COLO668 (cell line): ENCODE measurements at regions not wholly inside any gene's neighbourhood (a gene's known extent, or its start where the extent isn't known, plus 50 kb on each side); places are given as distances from the start of the nearest gene placed in this dataset.

Experiments used
- DNase-seq: peaks from one replicate; lab custom pipeline; 2025; ENCODE audit not compliant: unreplicated experiment; lab: John Stamatoyannopoulos, UW

DNA sequence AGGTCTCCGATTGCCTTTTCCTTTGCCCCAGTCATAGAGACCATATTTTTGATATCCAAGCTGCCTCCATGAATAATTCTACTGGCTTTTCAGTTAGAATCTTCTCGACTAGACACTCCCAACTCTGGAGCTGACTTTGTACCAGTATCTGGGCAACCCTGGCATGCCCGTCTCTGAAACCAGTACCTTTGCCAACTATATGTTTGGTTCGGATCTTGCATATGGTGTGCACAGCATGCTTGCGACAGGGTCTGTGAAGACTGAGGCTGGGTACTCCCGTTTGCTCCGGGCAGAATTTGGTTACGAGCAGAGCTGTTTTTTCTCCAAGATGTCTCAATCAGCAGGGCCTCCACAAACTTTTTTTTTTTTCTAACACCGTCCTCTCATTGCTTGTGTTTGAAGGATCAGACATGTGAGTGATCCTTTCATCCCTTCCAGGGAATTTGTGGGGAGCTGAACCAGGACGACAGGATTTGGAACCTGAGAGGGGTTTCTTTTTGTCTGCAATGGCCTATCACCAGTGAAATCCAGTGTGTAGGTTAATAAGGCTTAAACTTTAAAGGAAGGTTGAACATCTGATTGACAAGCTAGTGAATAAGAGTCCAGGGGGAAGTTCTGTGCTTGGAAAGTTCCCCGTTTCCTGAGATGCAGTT, 322.3 kb downstream of the MYCN start:
- no peak for DNase-seq

DNA sequence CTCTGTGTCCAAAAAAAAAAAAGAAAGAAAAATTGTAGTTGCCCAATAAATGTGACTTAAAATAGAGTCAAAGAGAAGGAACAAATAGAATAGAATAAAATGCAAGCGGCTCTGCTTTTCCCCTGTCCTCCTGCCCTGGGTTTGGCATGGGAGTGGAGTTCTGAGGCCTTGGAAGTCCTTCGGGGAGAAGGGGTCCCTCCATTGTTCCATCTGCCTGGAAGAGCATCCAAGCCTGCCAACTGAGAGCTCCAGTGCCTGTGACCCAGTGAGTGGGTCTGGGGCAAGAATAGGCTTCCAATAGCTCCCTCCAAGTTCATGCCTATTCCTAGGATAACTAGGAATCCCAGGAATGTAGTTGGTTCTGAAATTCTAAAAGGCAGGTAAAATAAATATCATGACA, 321.4 kb downstream of the MYCN start:
- DNase-seq: no peak

DNA sequence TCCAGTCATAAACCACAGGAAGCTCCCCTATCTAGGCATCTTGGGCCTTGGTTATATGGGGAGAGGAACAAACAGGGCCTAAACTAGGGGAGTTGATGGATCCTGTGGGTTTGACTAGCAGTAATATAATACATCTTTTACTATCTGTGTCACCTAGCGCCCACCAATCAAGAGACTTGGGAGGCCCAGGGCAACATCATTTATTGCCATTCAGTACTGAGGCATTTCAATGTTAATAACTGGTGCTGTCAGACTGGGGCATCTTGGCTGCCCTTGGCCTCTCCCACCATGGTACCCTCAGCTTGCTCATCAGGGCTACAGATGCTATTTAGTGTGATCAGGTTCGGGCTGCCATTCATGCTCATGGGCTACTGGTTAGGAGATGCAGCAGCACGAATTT, 320.7 kb downstream of the MYCN start:
- no peak for DNase-seq

DNA sequence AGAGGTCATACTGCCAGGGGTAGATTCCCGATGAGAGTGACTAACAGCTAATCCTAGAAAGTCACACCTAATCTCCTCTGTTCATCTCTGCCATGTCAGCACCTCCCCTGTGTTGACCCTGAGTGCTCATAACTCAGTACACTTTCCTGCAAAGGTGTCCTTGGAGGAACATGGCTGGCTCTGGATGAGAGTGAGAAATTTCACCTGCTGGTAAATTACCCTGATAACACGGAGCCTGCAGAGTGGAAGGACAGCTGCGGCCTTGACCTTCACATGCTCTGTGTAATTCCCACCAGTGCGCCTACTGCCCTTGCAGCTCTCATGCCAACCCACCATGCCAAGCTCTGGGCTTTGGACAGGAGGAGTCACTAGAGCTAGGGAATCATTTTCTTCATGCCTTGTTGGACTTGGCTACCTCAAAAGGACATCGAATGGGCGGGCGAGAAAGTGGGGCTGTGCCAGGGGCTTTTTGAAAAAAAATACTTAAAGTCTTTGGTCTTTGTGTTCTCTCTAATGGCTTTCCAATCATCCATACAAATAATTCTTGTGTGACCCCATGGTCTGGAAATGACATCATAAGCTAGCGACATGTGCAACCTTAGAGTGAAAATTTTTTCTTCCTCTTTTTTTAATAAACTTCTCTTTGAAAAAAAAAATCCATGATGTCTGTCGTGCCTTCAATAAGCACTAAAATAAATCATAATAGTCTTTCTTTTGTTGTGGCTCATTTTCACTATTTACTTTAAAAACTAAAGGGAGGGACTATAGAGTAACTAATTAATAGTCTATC, 319.9 kb downstream of the MYCN start:
- DNase-seq: no peak

DNA sequence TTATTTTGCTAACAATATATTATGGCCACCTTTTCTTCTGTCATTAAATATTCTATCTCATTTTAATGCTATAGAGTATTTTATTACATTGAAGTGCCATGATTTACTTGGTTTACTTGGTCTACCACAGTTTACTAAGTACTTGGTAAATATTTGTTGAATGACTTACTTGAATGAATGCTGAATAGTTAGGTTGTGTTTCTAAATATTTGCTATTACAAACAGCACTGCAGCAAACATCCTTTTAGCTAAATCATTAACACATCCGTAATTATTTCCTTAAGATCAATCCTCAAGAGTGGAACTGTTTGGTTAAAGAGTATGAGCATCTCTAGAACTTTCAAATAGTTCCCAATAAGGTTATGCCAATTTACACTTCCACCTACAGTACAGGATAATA, 318.7 kb downstream of the MYCN start:
- DNase-seq: no peak

DNA sequence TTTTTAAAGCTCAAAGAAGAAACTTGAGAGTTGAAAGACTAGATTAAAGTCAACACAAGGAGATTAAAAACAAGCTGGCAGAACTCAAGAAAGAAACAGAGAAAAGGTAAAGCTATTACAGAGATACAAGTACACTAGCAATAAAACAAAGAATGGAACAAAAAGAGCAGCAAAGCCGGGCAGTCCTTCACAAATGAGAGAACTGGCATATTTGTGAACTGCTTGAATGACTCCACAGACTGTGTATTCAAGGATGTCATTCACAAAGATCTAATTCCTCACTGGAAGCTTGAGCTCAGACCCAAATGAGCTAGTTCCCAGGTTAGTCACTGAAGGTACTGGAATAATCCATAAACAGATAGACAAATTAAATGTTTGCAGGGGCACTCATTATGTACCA, 318.0 kb downstream of the MYCN start:
- DNase-seq: no peak

DNA sequence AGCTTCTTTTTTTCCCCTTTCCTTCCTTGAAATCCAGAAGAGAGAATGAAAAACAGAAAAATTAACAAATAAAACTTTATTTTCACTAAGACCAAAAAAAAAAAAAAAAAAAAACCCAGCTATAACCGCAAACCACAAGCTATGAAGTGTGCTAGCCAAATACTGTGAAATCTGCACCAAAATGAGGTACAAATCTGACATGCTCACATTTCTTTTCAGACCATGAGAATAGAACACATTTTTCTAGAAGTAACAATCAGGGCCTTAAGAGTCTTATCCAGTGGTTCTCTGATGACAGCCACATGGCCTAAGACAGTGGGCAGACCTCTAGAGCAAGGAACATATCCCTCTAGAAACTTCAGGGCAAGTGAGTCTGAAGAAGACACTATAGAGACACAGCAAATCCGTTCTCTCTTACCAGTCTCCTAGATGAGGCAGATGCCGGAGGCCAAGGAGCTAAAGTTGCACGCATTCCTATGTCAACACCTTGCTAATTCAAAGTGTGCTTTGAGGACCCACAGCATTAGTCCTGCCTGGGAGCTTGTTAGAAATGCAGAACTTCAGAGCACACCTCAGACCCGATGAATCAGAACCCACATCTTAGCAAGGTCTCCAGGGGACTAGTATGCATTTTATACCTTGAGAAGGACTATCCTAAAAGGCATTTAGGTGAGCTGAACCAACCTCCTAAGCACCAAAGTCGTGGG, 317.1 kb downstream of the MYCN start:
- DNase-seq: no peak

DNA sequence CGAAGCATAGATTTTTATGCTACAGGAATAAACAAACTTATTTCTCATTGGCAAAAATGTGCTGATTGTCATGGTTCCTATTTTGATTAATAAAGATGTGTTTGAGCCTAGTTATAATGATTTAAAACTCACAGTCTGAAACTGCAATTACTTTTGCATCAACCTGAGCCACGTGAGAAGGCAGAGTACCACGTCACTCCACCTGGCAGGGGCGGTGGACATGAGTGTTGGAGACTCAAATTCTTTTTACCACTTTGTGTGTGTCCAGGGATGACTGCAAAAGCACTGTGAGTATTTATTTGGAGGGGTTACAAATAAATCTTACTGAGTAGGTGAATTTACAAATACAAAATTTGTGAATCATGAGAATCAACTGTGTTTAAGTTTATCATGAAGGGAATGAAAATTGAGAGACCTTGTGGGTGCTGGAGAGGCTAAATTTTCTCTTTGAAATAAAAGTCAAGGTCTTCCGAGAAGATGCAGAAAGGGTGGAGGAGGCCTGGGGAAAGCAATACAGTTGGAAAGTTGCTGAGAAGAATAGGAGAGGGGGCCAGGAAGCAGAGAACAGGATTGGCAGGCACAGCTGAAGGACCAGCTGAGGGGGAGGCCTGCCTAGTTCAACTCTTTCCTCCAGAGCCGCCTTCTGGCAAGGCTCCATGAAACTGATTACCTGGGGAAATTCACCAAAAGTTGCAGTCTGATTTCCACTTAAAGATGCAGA, 316.4 kb downstream of the MYCN start:
- no peak for DNase-seq

DNA sequence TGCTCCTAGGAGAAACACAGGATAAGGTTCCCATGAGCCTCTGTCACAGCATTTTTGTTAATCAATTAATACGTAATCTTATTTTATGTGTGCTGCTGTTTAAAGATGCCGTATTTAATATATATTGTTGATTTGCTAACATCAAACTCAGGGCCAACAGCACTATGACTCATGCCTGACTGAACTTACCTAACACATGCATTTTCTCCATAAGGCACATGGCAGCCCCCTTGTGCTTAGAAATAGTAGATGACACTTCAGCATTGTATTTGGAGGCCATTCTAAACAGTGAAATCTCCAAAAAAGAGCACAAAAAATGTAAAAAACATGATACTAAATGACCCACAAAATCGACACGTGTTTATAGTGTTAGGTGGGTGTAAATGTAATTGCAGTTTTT, 314.8 kb downstream of the MYCN start:
- DNase-seq: no peak

DNA sequence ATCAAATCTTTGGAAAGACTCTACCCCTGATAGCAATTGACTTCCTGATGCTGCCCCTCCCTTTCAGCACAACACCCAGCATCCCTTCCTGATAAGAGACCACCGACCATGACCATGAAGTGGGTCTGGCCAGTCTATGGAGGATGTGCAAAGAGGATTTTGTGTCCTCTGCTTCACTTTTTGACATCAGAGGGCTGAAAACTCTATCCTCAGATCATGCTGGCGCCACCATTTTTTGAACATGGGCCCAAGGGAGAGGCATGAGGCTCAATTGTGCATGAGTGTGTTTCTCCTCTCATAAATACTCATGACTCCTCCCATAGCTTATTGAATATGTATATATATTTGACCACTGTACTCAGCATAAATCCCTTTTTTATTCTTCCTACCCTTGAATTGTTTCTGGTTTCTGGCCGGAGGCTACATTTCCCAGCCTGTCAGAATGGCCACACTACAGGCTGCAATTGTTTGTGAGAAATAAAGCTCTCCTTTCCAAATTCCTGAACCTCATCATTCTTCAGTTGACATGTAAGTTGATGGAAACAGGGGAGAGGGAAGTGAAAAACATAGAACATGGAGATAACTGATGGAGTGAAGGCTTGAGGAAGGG, 314.1 kb downstream of the MYCN start:
- DNase-seq: no peak

DNA sequence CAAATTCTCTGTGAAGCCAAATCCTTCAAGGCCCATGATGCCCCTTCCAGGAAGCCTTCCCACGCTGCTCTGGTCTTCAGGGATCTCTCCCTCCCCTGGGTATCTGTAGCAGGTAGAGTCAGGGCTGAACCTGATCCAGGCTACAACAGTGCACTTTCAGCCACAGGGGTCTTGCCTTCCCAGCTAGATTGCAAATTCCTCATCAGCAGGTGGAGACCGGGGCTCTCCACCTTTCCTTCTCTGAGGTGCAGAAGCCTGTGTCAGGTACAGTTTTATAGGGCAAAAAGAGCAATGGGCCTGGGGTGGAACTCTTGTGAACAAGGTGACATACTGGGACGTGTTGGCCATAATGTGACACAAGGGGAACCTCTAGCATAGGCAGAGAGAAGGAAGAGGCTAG, 312.9 kb downstream of the MYCN start:
- no peak for DNase-seq

DNA sequence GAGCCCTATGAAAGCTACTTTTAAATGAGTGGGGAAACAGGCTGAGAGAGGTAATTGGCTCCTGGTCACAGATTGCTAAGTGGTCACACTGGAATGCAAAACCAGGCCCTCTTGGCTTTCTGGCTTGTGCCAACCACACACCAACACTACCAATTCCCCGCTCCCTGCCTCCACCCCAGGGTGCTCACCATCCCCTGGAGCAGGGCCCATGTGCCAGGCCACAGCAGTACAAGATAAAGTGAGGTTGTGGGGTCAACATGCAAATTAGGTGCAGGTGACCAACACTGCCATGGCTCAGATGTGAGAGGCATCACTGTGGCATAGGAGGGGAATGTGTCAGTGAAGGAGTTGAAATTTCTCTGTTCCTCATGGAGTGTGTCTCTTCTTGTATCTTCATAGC, 312.5 kb downstream of the MYCN start:
- no peak for DNase-seq

DNA sequence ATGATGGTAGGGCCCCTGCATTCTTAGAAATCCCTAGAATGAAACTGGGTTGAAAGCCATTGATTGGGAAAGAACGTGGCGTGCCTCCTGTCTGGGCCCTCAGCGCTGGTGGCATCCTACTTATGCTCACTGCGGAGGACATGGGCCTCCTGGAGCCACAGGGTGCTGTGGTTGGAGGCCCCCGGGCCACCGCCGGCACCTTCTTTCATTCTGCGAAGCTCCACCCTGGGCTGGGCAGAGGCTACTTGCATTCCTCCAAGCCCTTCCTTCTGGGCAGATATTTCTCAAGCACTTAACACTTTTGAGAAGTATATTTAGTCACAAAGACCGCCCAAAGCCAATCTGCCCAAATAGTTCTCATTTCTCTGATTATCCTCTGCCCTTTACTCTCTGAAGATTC, 311.9 kb downstream of the MYCN start:
- no peak for DNase-seq

DNA sequence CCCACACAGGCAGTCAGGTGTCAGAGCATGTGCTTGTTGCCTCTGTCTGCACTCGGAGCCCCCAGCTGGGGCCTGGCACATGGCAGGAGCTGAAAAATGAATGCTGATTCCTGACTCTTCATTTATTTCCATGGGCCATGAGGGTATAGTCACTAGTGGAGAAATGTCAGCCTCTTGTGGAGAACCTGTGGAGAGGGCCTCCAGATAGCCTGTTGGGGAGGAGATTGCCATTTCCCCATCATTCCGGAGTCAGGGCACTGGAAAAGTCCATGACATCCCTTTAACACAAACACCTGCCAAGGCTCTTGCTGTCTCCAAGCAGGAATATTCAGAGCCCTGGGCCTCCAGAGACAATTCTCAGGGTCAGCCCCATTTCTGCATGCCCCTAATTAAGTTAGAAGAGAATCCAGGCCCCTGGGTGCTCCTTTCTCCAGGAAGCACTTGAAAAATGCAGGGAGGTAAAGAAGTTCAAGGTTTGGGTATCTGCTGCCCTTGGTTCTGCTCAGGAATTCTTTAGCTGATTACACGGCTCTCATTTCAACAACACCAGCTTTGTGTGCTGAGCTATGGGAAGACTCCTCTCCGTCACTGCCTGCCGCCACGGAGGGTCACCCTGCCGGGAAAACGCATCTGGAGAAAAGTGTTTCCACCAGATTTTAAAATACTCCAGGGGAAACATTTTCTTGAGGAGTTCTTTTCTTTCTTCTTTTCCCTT, 311.3 kb downstream of the MYCN start:
- DNase-seq: no peak

DNA sequence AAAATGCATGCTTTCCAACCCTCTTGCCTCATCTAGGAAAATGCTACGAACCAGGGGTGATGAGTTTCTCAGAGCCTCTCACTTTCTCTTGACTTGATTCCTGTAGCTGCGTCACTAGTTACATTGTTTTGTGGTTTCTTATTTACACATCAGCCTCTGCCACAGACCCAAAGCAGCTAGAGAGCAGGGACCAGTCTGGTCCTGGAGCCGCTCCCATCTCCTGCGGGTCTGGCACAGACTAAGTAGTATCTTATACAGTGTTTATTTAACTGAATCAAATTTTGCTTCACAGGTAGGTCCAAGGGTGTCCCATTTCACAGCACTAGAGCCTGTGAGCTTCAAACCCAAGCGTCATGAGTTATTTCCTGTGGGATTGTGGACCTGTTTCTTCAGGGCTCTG, 310.5 kb downstream of the MYCN start:
- DNase-seq: no peak

DNA sequence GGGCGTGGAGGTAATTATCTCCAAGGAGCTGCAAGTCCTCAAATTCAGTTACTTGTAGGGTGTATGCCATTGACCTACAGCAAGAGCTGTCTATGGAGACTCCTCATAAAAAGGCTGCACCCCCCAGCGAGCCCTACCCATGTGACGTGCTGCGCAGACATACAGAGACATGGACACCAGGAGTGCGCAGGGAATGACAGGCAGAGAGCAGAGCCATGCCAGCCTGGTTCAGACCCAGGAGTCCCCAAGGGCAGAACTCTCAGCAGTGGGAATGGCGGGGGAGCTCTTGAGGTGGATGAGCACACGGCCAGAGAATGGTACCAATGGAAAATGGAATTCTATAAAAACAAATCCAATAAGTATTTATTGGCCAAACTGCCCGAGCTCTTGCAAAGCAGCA, 310.1 kb downstream of the MYCN start:
- DNase-seq: no peak

DNA sequence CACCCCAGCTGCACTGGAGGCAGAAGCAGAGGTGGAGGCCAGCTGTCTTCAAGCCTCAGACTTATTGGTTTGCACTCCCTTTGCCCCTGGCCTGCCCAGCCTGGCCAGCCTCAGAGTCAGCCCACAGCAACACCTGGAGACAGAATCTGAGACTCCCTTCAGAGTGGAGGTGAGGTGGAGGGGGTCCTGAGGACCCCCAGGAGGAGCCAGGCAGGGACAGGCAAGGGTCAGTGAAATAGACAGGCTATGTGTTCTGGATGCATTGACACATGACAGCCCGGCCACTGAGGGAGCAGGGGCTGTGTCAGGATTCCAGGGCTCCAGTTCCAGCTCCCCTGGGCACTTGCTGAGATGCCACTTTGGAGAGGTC, 309.7 kb downstream of the MYCN start:
- DNase-seq: no peak

DNA sequence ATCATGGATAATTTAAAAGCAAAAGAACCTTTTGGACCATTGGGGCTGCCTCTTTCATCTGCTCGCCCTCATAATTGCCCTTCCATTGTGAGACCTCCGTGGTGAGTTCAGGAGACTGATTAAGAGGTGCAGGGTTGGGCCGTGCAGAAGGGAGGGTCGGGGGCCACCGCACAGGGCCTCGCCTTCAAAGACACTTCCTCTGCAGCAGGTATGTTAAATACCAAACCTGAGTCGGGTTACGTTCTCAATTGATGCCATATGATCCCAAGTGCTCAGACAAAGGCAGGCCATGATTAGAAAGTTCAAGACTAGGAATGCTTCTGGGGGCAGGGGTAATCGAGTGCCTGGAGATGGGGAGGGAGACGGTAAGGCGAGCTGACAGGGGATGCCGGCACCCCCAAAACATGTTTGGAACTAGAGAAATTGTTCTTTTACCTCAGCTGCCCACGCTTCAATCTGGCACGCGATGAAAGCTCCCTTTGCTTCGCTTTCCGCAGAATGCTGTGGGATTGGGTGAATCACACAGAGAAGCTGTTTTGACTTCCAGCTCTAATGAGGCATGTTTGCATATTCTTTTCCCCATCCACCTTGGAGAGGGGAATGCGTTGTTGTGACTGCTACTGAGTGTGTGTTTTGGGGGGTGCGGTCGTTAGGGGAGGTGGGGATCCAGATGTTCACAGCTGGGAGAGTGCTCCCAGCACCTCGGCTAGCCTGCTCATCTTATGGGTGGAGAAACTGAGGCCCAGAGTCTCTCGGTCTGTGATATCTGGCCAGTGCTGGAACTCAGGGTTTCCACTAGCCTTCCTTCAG, 309.1 kb downstream of the MYCN start:
- DNase-seq: no peak

DNA sequence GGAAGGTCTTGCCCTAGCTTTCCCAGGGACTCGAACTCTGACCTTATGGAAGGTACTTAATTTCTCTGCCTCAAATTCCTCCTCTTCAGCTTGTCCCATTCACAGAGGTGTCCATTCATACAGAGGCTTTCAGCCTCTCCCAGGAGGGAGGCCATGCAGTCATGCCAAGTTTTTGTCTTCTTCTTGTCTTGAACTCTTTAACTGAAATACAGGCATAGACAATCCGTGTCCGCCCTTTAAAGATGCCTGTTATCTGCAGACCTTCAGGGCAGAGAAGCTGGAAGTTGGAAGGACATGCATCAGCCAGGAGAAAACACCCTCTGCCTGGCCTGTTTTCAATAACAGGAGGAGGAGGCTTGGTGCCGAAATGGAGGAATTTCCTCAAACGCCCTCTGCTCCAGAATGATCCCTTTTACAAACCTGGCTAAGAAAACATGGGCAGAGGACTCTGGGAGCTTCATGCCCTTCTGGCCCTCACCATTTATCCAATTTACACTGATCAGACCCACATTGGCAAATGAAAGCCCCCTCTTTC, 308.3 kb downstream of the MYCN start:
- DNase-seq: no peak
